DND-41 (cell line): ENCODE measurements at regions not wholly inside any gene's neighbourhood (a gene's known extent, or its start where the extent isn't known, plus 50 kb on each side); places are given as distances from the start of the nearest gene placed in this dataset.

Experiments
- ATAC-seq: fragments of 200-7000 bp; cut with Tn5 transposase; 3 replicates; pipeline ENCODE4 v1.9.1; 2021; ENCODE audit warnings: low read depth; ENCODE audit not compliant: insufficient read depth
- DNase-seq: peaks from one replicate; pipeline ENCODE4 v3.0.0-alpha.2; 2020
- H2AFZ ChIP-seq: 2 replicates; pipeline ENCODE4 v1.6.0; 2012; ENCODE audit warnings: low read depth, low read length
- H3K27ac ChIP-seq: 2 replicates; pipeline ENCODE4 v1.5.1; 2012; ENCODE audit warnings: low read length, inconsistent platforms
- H3K27me3 ChIP-seq: fragments of 200-600 bp; sonication (generic); 2 replicates; pipeline ENCODE4 v1.6.0; 2012; ENCODE audit warnings: low read length, mild to moderate bottlenecking, inconsistent platforms; ENCODE audit not compliant: insufficient read depth, poor library complexity
- H3K36me3 ChIP-seq: 2 replicates; pipeline ENCODE4 v1.5.1; 2012; ENCODE audit warnings: low read length, inconsistent platforms; ENCODE audit not compliant: insufficient read depth
- H3K4me1 ChIP-seq: 2 replicates; pipeline ENCODE4 v1.5.1; 2012; ENCODE audit warnings: mild to moderate bottlenecking, low read length; ENCODE audit not compliant: insufficient read depth
- H3K4me2 ChIP-seq: 2 replicates; pipeline ENCODE4 v1.6.0; 2012; ENCODE audit warnings: mild to moderate bottlenecking, moderate library complexity, low read length, inconsistent platforms; ENCODE audit not compliant: insufficient read depth
- H3K4me3 ChIP-seq, 2 experiments: fragments of 200-600 bp in 1 of 2; shearing (Covaris generic) in 1 of 2; 2 replicates each; pipeline ENCODE4 v1.5.1; 2012 to 2016; ENCODE audit warnings: inconsistent platforms in 2 of 2, low read length in 2 of 2, mild to moderate bottlenecking in 2 of 2, low read depth in 1 of 2, moderate library complexity in 1 of 2
- H3K79me2 ChIP-seq: 2 replicates; pipeline ENCODE4 v1.6.0; 2012; ENCODE audit warnings: low read length, inconsistent platforms; ENCODE audit not compliant: insufficient read depth
- H3K9ac ChIP-seq: 2 replicates; pipeline ENCODE4 v1.6.0; 2012; ENCODE audit warnings: low read depth, mild to moderate bottlenecking, inconsistent platforms, low read length, moderate library complexity
- H3K9me3 ChIP-seq: 2 replicates; pipeline ENCODE4 v1.5.1; 2012; ENCODE audit warnings: low read length, moderate library complexity, mild to moderate bottlenecking, inconsistent platforms; ENCODE audit not compliant: insufficient read depth, severe bottlenecking
- H4K20me1 ChIP-seq: 2 replicates; pipeline ENCODE4 v1.6.0; 2012; ENCODE audit warnings: low read length; ENCODE audit not compliant: insufficient read depth
- EZH2 ChIP-seq: IDR thresholded peaks from 3 replicates; pipeline ENCODE4 v1.6.1; 2012; ENCODE audit warnings: borderline replicate concordance, low read depth, mild to moderate bottlenecking, moderate library complexity, low read length, inconsistent platforms; ENCODE audit not compliant: severe bottlenecking
- TF ChIP-seq, protein P1 (sequence below): IDR thresholded peaks from 2 replicates; pipeline ENCODE4 v1.5.1; 2012; ENCODE audit warnings: borderline replicate concordance, low read length, moderate library complexity, mild to moderate bottlenecking; ENCODE audit not compliant: poor library complexity, severe bottlenecking; ENCODE audit errors: extremely low read depth

DNA sequence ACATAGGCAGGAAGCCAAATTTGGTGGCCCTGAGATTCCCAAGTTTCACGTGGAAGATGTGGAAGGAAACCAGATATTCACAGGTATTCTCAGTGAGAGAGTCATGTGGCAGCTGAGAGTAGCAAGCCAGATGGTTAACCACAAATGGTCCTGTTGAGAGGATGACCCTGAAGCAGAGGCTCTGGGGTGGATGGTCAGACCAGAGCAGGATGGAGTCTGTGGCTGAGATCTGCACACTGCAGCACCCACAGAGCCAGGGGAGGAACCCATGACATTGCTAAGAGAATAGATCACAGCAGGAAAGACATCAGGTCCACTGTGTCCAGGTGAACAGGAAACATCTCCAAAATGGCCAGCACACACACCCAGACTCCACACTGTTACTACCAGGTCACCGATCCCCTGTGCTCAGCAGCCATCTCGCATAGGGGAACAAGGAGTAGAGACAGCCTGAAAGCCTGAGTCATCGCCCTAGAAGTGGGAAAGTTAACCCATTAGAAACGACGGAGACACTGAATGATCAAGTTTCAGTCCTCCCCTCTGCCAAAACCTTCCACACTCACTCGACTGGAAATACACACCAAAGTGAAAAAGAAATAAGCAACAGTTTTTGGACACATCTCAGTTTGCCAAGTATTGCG, 160.0 kb downstream of the RBM26 start:
- Histone ChIP-seq H3K4me1 (no peaks in the 10 kb centered on the region), H3K27ac (no peak overlapping the region), H3K4me2 (no peak overlapping the region), H4K20me1 (no peaks in the 10 kb centered on the region), H2AFZ (no peak overlapping the region), H3K9ac (no peak overlapping the region), H3K79me2 (no peaks in the 10 kb centered on the region), H3K4me3 (no peak overlapping the region), H3K36me3 (no peaks in the 10 kb centered on the region), H3K9me3 (no peaks in the 10 kb centered on the region), H3K27me3 (peaks cover 5% of the 10 kb centered on the region)
- no peak for ATAC-seq
- DNase-seq = no peak
- TF ChIP-seq, protein P1, sequence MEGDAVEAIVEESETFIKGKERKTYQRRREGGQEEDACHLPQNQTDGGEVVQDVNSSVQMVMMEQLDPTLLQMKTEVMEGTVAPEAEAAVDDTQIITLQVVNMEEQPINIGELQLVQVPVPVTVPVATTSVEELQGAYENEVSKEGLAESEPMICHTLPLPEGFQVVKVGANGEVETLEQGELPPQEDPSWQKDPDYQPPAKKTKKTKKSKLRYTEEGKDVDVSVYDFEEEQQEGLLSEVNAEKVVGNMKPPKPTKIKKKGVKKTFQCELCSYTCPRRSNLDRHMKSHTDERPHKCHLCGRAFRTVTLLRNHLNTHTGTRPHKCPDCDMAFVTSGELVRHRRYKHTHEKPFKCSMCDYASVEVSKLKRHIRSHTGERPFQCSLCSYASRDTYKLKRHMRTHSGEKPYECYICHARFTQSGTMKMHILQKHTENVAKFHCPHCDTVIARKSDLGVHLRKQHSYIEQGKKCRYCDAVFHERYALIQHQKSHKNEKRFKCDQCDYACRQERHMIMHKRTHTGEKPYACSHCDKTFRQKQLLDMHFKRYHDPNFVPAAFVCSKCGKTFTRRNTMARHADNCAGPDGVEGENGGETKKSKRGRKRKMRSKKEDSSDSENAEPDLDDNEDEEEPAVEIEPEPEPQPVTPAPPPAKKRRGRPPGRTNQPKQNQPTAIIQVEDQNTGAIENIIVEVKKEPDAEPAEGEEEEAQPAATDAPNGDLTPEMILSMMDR = no peak
- no peak for TF ChIP-seq EZH2

DNA sequence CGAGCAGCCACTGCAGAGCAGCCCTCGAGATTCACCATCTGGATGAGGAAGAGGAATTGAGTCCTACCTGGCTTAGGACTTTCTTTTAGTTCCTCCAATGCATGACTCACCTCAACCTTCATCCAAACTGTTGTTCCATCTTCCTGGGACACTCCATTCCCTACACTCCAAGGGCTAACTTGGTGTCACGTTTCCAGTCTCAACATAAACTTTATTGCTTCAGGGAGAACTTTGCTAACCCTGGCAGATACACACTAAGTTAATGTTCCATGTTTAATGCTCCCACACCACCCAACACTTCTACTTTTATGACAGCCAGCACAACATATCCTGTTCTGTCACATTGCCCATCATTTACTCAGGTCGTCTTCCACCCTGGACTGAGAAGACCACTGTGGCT, 164.4 kb downstream of the RBM26 start:
- H3K79me2 ChIP-seq = no peaks in the 10 kb centered on the region
- DNase-seq (no peak), ATAC-seq (no peak)
- no peak overlapping the region for H2AFZ ChIP-seq
- H3K4me3 ChIP-seq = no peak overlapping the region
- no peaks in the 10 kb centered on the region for H3K36me3 ChIP-seq
- no peak overlapping the region for H3K27ac ChIP-seq
- no peak overlapping the region for H3K4me2 ChIP-seq
- peaks cover 5% of the 10 kb centered on the region for H3K27me3 ChIP-seq
- TF ChIP-seq, protein P1 = no peak
- TF ChIP-seq EZH2 = no peak
- H3K9me3 ChIP-seq = no peaks in the 10 kb centered on the region
- no peaks in the 10 kb centered on the region for H3K4me1 ChIP-seq
- no peaks in the 10 kb centered on the region for H4K20me1 ChIP-seq
- no peak overlapping the region for H3K9ac ChIP-seq

DNA sequence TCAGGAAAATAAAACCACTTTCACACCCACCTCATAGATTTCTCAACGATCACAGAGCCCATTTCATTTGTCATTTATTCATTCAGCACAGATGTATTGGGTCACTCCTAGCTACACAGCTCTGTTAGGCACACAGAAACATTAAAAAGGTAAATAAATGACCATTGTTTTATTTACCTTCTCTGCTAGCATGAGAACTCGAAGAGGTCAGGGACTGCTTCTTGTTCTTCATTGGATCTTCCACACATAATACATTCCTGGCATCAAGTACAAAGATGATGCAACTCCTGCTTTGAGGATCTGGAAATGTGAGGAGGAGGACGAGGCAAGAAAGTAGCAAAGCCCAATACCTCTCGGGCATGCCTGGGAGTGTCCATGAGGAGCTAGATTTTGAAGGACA, 168.1 kb downstream of the RBM26 start:
- Histone ChIP-seq H3K27ac (no peak overlapping the region), H3K27me3 (peaks cover 5% of the 10 kb centered on the region), H3K4me2 (no peak overlapping the region), H3K4me1 (no peaks in the 10 kb centered on the region), H4K20me1 (no peaks in the 10 kb centered on the region), H2AFZ (no peak overlapping the region), H3K9me3 (no peaks in the 10 kb centered on the region), H3K4me3 (no peak overlapping the region), H3K9ac (no peak overlapping the region), H3K36me3 (no peaks in the 10 kb centered on the region), H3K79me2 (no peaks in the 10 kb centered on the region)
- TF ChIP-seq, protein P1 = no peak
- TF ChIP-seq EZH2 = no peak
- ATAC-seq (no peak), DNase-seq (no peak)

DNA sequence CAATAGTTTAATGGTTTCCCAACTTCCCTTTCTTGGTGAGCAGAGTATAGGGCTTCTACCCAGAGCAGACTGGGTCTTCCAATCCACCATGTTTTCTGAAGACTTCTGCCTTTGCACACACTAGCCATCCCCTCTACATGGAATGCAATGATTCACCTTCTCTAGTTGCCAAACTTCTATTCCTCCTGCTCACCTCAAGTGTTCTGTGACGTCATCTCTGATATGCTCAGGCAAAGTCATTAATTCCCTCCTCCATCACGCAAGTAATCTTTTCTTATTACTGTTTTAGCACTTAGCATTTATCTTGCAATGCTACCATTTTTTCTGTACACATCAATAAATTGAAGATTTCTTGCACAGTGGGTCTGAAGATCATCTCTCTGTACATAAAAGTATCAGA, 174.2 kb downstream of the RBM26 start:
- no peak overlapping the region for H3K4me2 ChIP-seq
- no peaks in the 10 kb centered on the region for H4K20me1 ChIP-seq
- H2AFZ ChIP-seq = no peak overlapping the region
- H3K79me2 ChIP-seq = no peaks in the 10 kb centered on the region
- H3K4me1 ChIP-seq = no peaks in the 10 kb centered on the region
- ATAC-seq = no peak
- TF ChIP-seq EZH2 = no peak
- TF ChIP-seq, protein P1 = no peak
- no peak overlapping the region for H3K9ac ChIP-seq
- no peaks in the 10 kb centered on the region for H3K9me3 ChIP-seq
- H3K4me3 ChIP-seq = no peak overlapping the region
- peaks cover 9% of the 10 kb centered on the region for H3K27me3 ChIP-seq
- no peak overlapping the region for H3K27ac ChIP-seq
- DNase-seq = no peak
- no peaks in the 10 kb centered on the region for H3K36me3 ChIP-seq
